Heart left ventricle (tissue), 13 donors: ENCODE measurements at regions not wholly inside any gene's neighbourhood (a gene's known extent, or its start where the extent isn't known, plus 50 kb on each side); places are given as distances from the start of the nearest gene placed in this dataset.

Source experiments
- CTCF ChIP-seq, 12 donors: fragments of 200-600 bp; sonication (generic) in 4 of 12; IDR thresholded peaks; one replicate each; pipeline versions ENCODE4 v1.5.0 to v1.8.0; 2018 to 2022; ENCODE audit warnings: antibody characterized with exemption in 12 of 12, mild to moderate bottlenecking in 5 of 12
- POLR2A ChIP-seq, 2 donors: fragments of 450-650 bp; IDR thresholded peaks; one replicate each; pipeline ENCODE4 v1.6.1; 2017; ENCODE audit warnings: antibody characterized with exemption in 2 of 2, mild to moderate bottlenecking in 2 of 2, moderate library complexity in 2 of 2
- donor health status: ischemic (EF 13 %, LVEDD 7.1; RV severe dilation, severe dysfunction).
- donor health status: DM: no; HTN: yes; CAD: no.
- donor health status: DM: no; HTN: no; CAD: no.
- donor health status: ischemic (EF 25% LVEDD 6.9; RV normal size, moderate dysfunction).
- donor health status: ischemic (EF 25% LVEDD 5.7; RV mildly dilated, moderate dysfunction).
- donor health status: ischemic (EF 35%, LVEDD 5.7; RV mildly dilated, moderate dysfunction).
- donor health status: nonischemic (EF 11% LVEDD 7.7; RV severe dilation, severe dysfunction).
- donor health status: DM: yes; HTN: yes; CAD: no.
- donor health status: PGD.
- donor health status: ischemic (EF 29% LVEDD 5.4; RV normal size, mild dysfunction).
- donor health status: nonischemic (EF 23%, LVEDD 6.1; RV moderate dilation, normal function).

DNA sequence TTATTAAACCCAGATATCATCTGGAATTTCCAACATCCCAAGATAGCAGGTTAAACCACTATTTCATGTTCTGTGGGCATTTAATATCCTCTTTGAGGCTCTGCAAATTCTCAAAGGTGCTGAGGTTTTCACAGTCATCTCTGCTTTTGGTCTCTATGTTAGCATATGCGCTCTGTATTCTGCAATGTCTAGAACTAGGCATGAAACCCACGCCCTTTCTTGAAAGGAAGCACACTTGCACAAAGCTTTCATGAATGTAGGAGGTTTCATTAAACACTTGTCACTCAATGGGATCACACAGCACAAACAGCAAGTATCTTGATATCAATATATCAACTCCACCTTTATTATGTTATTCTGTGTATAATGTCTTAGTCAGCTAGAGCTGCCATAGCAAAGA, 172.0 kb upstream of the USP24 start:
- TF ChIP-seq POLR2A (IDR thresholded peaks at IDR 0.05) (no peak), CTCF (IDR thresholded peaks at IDR 0.05) (no peak)
